ENCODE measurements at regions not wholly inside any gene's neighbourhood (a gene's known extent, or its start where the extent isn't known, plus 50 kb on each side); places are given as distances from the start of the nearest gene placed in this dataset.
"Not testable (repeated sequence)": the region's sequence is repeated elsewhere in the genome, so short reads cannot be mapped to it uniquely, and the experiment has no call there.

GRCh38 chrX:17986977-17987376 lies 125.9 kb upstream of the RAI2 start:
- TF ChIP-seq POLR2AphosphoS5 (IDR thresholded peaks at IDR 0.05; ENCODE audit: low read depth, low read length) (no peak), POU2F2 (IDR thresholded peaks at IDR 0.05; ENCODE audit: low read depth, low read length) (no peak), TAF1 (IDR thresholded peaks at IDR 0.05; ENCODE audit: low read depth, low read length) (no peak)
- no peak for FAIRE-seq
- no peak for DNase-seq (ENCODE audit: insufficient read length, low spot score)

DNA sequence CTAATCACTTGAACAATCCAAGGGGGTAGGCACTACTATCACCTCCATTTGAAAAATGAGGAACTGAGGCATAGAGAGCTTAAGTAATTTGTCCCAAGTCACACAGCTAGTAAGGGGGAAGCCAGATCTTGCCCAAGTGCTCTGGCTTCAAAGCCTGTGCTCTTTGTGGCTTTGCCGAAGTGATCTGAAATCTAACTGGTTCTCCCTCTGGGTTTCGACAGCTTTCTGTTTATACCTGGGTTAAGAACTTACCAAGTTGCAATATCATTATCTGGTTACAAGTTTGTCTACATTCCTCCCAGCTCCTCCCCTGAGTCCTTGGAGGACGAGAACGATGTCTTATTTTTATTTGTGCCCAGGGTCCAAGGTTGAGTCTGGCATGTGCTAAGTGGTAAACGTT lies 125.3 kb upstream of the RAI2 start:
- TF ChIP-seq TAF1 (IDR thresholded peaks at IDR 0.05; ENCODE audit: low read depth, low read length) (no peak), SPI1 (IDR thresholded peaks at IDR 0.05; ENCODE audit: low read depth, low read length) (no peak), POLR2AphosphoS5 (IDR thresholded peaks at IDR 0.05; ENCODE audit: low read depth, low read length) (no peak), POLR2A (IDR thresholded peaks at IDR 0.05; ENCODE audit: low read depth, low read length) (no peak), POU2F2 (IDR thresholded peaks at IDR 0.05; ENCODE audit: low read depth, low read length) (no peak), PAX5 (IDR thresholded peaks at IDR 0.05; ENCODE audit: insufficient read depth, low read length, severe bottlenecking) (no peak)
- no peak for FAIRE-seq
- DNase-seq (ENCODE audit: insufficient read length, low spot score) = no peak

GRCh38 chrX:17984415-17984814 lies 123.3 kb upstream of the RAI2 start:
- DNase-seq (ENCODE audit: insufficient read length, low spot score) = no peak
- no peak for TF ChIP-seq SPI1 (IDR thresholded peaks at IDR 0.05; ENCODE audit: low read depth, low read length)
- no peak for TF ChIP-seq POLR2A (IDR thresholded peaks at IDR 0.05; ENCODE audit: low read depth, low read length)
- no peak for TF ChIP-seq POU2F2 (IDR thresholded peaks at IDR 0.05; ENCODE audit: low read depth, low read length)
- TF ChIP-seq TAF1 (IDR thresholded peaks at IDR 0.05; ENCODE audit: low read depth, low read length) = no peak
- TF ChIP-seq POLR2AphosphoS5 (IDR thresholded peaks at IDR 0.05; ENCODE audit: low read depth, low read length) = no peak
- no peak for TF ChIP-seq PAX5 (IDR thresholded peaks at IDR 0.05; ENCODE audit: insufficient read depth, low read length, severe bottlenecking)
- FAIRE-seq = no peak

DNA sequence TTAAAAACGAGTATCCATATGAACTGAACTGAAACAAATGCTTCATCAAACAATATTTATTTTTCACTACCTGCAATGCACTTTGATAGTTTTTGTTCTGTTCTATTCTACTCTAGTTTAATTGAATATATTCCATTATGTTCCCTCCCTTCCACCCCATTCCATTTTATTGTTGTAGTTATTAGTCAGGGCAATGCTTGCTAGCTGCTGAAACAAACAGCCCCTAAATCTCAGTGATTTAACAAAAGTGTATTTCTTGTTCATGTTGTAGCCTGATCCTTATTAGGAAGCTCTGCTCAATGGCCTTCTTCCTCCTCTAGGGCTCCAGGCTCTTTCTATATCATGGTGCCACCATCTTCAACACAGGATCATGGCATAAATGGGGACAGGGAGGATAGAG lies 122.3 kb upstream of the RAI2 start:
- TF ChIP-seq TAF1 (IDR thresholded peaks at IDR 0.05; ENCODE audit: low read depth, low read length) = no peak
- TF ChIP-seq POU2F2 (IDR thresholded peaks at IDR 0.05; ENCODE audit: low read depth, low read length) = no peak
- no peak for TF ChIP-seq POLR2A (IDR thresholded peaks at IDR 0.05; ENCODE audit: low read depth, low read length)
- no peak for TF ChIP-seq SPI1 (IDR thresholded peaks at IDR 0.05; ENCODE audit: low read depth, low read length)
- TF ChIP-seq PAX5 (IDR thresholded peaks at IDR 0.05; ENCODE audit: insufficient read depth, low read length, severe bottlenecking) = no peak
- TF ChIP-seq POLR2AphosphoS5 (IDR thresholded peaks at IDR 0.05; ENCODE audit: low read depth, low read length) = no peak
- FAIRE-seq = no peak

GRCh38 chrX:17977696-17978095 lies 116.6 kb upstream of the RAI2 start:
- FAIRE-seq (no peak), DNase-seq (ENCODE audit: insufficient read length, low spot score) (no peak)
- TF ChIP-seq POLR2A (IDR thresholded peaks at IDR 0.05; ENCODE audit: low read depth, low read length) (no peak), TAF1 (IDR thresholded peaks at IDR 0.05; ENCODE audit: low read depth, low read length) (no peak)

More for the DNA sequence above, 122.3 kb upstream of the RAI2 start:
- no peak for DNase-seq (ENCODE audit: insufficient read length, low spot score)

DNA sequence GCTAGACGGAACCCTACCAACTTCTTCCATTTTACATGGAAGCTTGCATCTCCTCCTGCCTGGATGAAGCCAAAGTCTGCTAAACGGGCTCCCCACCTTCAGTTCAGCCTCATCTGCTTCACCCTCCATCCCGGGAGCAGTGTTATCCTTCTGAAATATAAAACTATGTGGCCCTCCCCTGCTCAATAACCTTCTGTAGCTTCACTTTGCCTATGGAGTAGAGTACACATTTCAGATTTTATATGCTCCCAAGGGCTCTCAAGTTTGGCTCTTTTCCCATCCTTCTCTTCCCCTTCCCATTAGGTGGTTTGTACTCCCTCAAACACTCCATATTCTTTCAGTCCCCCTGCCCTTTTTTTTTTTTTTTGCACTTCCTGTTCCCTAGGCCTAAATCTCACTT lies 115.9 kb upstream of the RAI2 start:
- no peak for DNase-seq (ENCODE audit: insufficient read length, low spot score)
- TF ChIP-seq POLR2A (IDR thresholded peaks at IDR 0.05; ENCODE audit: low read depth, low read length) = no peak
- no peak for TF ChIP-seq POU2F2 (IDR thresholded peaks at IDR 0.05; ENCODE audit: low read depth, low read length)
- no peak for TF ChIP-seq POLR2AphosphoS5 (IDR thresholded peaks at IDR 0.05; ENCODE audit: low read depth, low read length)
- no peak for TF ChIP-seq SPI1 (IDR thresholded peaks at IDR 0.05; ENCODE audit: low read depth, low read length)
- TF ChIP-seq TAF1 (IDR thresholded peaks at IDR 0.05; ENCODE audit: low read depth, low read length) = no peak
- no peak for TF ChIP-seq PAX5 (IDR thresholded peaks at IDR 0.05; ENCODE audit: insufficient read depth, low read length, severe bottlenecking)
- no peak for FAIRE-seq

GRCh38 chrX:17975349-17975748 lies 114.3 kb upstream of the RAI2 start:
- not testable (repeated sequence) for FAIRE-seq

DNA sequence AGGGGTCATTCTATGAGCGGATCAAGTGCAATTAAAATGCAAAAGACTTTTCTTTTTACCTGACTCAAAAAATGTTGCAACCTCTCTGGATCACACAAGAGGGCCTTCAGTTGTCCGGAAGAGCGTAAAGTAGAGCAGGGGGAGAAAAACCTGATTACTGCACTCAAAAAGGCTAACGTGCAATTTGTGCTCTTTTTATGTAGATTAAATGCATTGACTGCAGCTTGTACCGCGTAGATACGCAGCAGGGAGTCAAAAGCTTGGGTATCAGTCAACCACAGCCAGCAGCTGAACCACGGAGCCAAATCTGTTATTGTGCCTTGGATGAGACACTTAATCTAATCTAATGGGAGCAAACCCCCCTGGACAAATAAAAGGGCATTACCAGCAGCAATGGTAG lies 107.3 kb upstream of the RAI2 start:
- no peak for FAIRE-seq
- DNase-seq (ENCODE audit: insufficient read length, low spot score) = no peak
- TF ChIP-seq TAF1 (IDR thresholded peaks at IDR 0.05; ENCODE audit: low read depth, low read length) (no peak), POU2F2 (IDR thresholded peaks at IDR 0.05; ENCODE audit: low read depth, low read length) (no peak), POLR2A (IDR thresholded peaks at IDR 0.05; ENCODE audit: low read depth, low read length) (no peak), PAX5 (IDR thresholded peaks at IDR 0.05; ENCODE audit: insufficient read depth, low read length, severe bottlenecking) (no peak), POLR2AphosphoS5 (IDR thresholded peaks at IDR 0.05; ENCODE audit: low read depth, low read length) (no peak), SPI1 (IDR thresholded peaks at IDR 0.05; ENCODE audit: low read depth, low read length) (no peak)

More at GRCh38 chrX:17975349-17975748, 114.3 kb upstream of the RAI2 start:
- DNase-seq (ENCODE audit: insufficient read length, low spot score) = not testable (repeated sequence)

DNA sequence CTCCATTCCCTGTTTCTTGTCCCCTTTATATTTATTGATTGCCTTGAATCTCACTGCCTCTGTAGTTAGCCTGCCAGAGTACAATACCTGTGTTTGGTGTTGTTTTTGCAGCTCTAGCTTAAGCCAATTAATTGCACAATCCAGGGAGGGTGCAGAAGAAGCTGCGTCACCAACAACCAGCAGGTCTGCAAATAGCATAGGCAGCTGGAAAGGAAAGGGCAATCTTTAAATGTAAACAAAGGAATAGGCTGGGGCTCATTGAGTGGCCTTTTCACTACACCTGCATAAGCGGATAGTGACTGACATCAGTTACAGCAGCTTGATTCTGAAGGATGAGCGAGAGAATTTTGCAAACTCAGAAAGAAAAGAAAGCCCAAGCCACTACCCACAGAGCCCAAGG lies 106.8 kb upstream of the RAI2 start:
- DNase-seq (ENCODE audit: insufficient read length, low spot score) = no peak
- no peak for FAIRE-seq

DNA sequence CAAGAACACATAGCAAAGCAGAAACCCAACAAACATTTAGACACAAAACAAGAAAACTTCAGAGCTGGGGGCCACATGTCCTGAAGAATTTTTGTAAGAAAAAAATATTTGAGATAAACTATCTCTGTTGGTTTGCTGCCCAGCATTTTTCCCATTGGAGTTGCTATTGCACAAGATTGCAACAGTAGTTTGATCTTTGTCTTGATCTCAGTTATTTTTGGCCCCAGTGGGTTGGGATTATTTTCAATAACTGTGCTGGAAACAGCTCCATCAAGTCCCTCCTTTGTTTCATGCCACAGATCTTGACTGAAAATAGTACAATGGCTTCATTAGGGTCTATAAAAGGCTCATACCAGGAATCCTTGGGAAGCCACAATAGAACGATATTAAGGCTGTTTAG lies 103.8 kb upstream of the RAI2 start:
- no peak for FAIRE-seq
- no peak for DNase-seq (ENCODE audit: insufficient read length, low spot score)
- TF ChIP-seq POLR2A (IDR thresholded peaks at IDR 0.05; ENCODE audit: low read depth, low read length) (no peak), POU2F2 (IDR thresholded peaks at IDR 0.05; ENCODE audit: low read depth, low read length) (no peak)

More for the DNA sequence above, 106.8 kb upstream of the RAI2 start:
- TF ChIP-seq PAX5 (IDR thresholded peaks at IDR 0.05; ENCODE audit: insufficient read depth, low read length, severe bottlenecking) (no peak), POLR2A (IDR thresholded peaks at IDR 0.05; ENCODE audit: low read depth, low read length) (no peak), POU2F2 (IDR thresholded peaks at IDR 0.05; ENCODE audit: low read depth, low read length) (no peak), TAF1 (IDR thresholded peaks at IDR 0.05; ENCODE audit: low read depth, low read length) (no peak), SPI1 (IDR thresholded peaks at IDR 0.05; ENCODE audit: low read depth, low read length) (no peak), POLR2AphosphoS5 (IDR thresholded peaks at IDR 0.05; ENCODE audit: low read depth, low read length) (no peak)

- no peak for FAIRE-seq
- TF ChIP-seq TAF1 (IDR thresholded peaks at IDR 0.05; ENCODE audit: low read depth, low read length) = no peak
- DNase-seq (ENCODE audit: insufficient read length, low spot score) = no peak
These were observed 99.8 kb upstream of the RAI2 start for GRCh38 chrX:17960891-17961290.

Data from GM12891 (cell line).